Thyroid gland (tissue), 4 donors: ENCODE measurements at regions not wholly inside any gene's neighbourhood (a gene's known extent, or its start where the extent isn't known, plus 50 kb on each side); places are given as distances from the start of the nearest gene placed in this dataset.

Experiments
- CTCF ChIP-seq, 6 experiments: fragments of 200-600 bp in 3 of 6; fragments of 450-650 bp in 3 of 6; sonication (generic) in 3 of 6; IDR thresholded peaks; one replicate each; pipeline ENCODE4 v1.5.1; 2016 to 2019; ENCODE audit warnings: antibody characterized with exemption in 6 of 6, mild to moderate bottlenecking in 2 of 6, inconsistent platforms in 1 of 6, moderate library complexity in 1 of 6
- POLR2A ChIP-seq, 2 donors: fragments of 450-650 bp; IDR thresholded peaks; one replicate each; pipeline ENCODE4 v1.6.1; 2017; ENCODE audit warnings: antibody characterized with exemption in 2 of 2, mild to moderate bottlenecking in 2 of 2, moderate library complexity in 1 of 2

GRCh38 chr18:6565815-6566081 lies 151.0 kb upstream of the L3MBTL4 start:
- no peak for TF ChIP-seq CTCF (IDR thresholded peaks at IDR 0.05)
- no peak for TF ChIP-seq POLR2A (IDR thresholded peaks at IDR 0.05)
